ENCODE measurements at regions not wholly inside any gene's neighbourhood (a gene's known extent, or its start where the extent isn't known, plus 50 kb on each side); places are given as distances from the start of the nearest gene placed in this dataset.

GRCh38 chr10:2858452-2858851 lies 208.9 kb upstream of the PFKP start:
- no peak for DNase-seq (ENCODE audit: low spot score)

- DNase-seq (ENCODE audit: low spot score): no peak
These were observed 210.8 kb upstream of the PFKP start for GRCh38 chr10:2856598-2856997.

GRCh38 chr10:2852574-2853323 lies 214.6 kb upstream of the PFKP start:
- no peak for DNase-seq (ENCODE audit: low spot score)

- no peak for DNase-seq (ENCODE audit: low spot score)
These were observed 215.8 kb upstream of the PFKP start for GRCh38 chr10:2851566-2851965.

- no peak for DNase-seq (ENCODE audit: low spot score)
These were observed 217.1 kb upstream of the PFKP start for GRCh38 chr10:2850202-2850601.

GRCh38 chr10:2844925-2845324 lies 222.4 kb upstream of the PFKP start:
- no peak for DNase-seq (ENCODE audit: low spot score)

GRCh38 chr10:2839081-2839725 lies 228.1 kb upstream of the PFKP start:
- DNase-seq (ENCODE audit: low spot score): peak; percentile 26

- DNase-seq (ENCODE audit: low spot score): peak; percentile 47
These were observed 229.7 kb upstream of the PFKP start for GRCh38 chr10:2837674-2838073.

- DNase-seq (ENCODE audit: low spot score): no peak
These were observed 230.3 kb upstream of the PFKP start for GRCh38 chr10:2836921-2837662.

- DNase-seq (ENCODE audit: low spot score): no peak
These were observed 233.1 kb upstream of the PFKP start for GRCh38 chr10:2834214-2834613.

GRCh38 chr10:2831509-2831908 lies 235.8 kb upstream of the PFKP start:
- DNase-seq (ENCODE audit: low spot score): no peak

- DNase-seq (ENCODE audit: low spot score): no peak
These were observed 238.6 kb upstream of the PFKP start for GRCh38 chr10:2828741-2829140.

GRCh38 chr10:2826675-2827074 lies 240.7 kb upstream of the PFKP start:
- no peak for DNase-seq (ENCODE audit: low spot score)

GRCh38 chr10:2825841-2826240 lies 241.5 kb upstream of the PFKP start:
- no peak for DNase-seq (ENCODE audit: low spot score)

GRCh38 chr10:2817940-2818636 lies 249.3 kb upstream of the PFKP start:
- no peak for DNase-seq (ENCODE audit: low spot score)

- no peak for DNase-seq (ENCODE audit: low spot score)
These were observed 253.7 kb upstream of the PFKP start for GRCh38 chr10:2813693-2814092.

GRCh38 chr10:2813286-2813685 lies 254.1 kb upstream of the PFKP start:
- no peak for DNase-seq (ENCODE audit: low spot score)

GRCh38 chr10:2812631-2813030 lies 254.7 kb upstream of the PFKP start:
- DNase-seq (ENCODE audit: low spot score): no peak

- DNase-seq (ENCODE audit: low spot score): no peak
These were observed 267.2 kb upstream of the PFKP start for GRCh38 chr10:2800178-2800577.

GRCh38 chr10:2798336-2799022 lies 268.9 kb upstream of the PFKP start:
- no peak for DNase-seq (ENCODE audit: low spot score)

GRCh38 chr10:2791774-2792443 lies 275.4 kb upstream of the PFKP start:
- no peak for DNase-seq (ENCODE audit: low spot score)
